K562 (cell line): ENCODE measurements at regions not wholly inside any gene's neighbourhood (a gene's known extent, or its start where the extent isn't known, plus 50 kb on each side); places are given as distances from the start of the nearest gene placed in this dataset.

Source experiments
- ATAC-seq: fragments of 200-7000 bp; cut with Tn5 transposase; 3 replicates; pipeline ENCODE4 v1.9.1; 2020; ENCODE audit warnings: moderate library complexity
- BruUV-seq: library from RNA; stranded (reverse); fragments of 400-500 nt; replicated peaks from 2 replicates; lab custom pipeline; 2021; lab: Mats Ljungman, UMichigan
- CTCF ChIA-PET: fragments of 300-600 bp; formaldehyde crosslinking; extraction: SDS; loops from one replicate; lab custom pipeline; 2021; ENCODE audit warnings: low intra/inter-chr PET ratio; lab: Yijun Ruan, JAX
- POLR2A ChIA-PET: fragments of 300-600, 350-650 bp; sonication (Branson Sonifier 250); formaldehyde crosslinking; extraction: SDS; loops from one replicate; lab custom pipeline; 2021; ENCODE audit warnings: antibody characterized with exemption, inconsistent platforms; lab: Yijun Ruan, JAX
- DNase-seq, 4 experiments: peaks; one replicate each; pipeline versions ENCODE4 v3.0.0 to v3.0.0-alpha.2; 2011 to 2018; ENCODE audit warnings: low spot score in 3 of 4, mixed read lengths in 3 of 4; ENCODE audit errors: extremely low read depth in 1 of 4
- FAIRE-seq: peaks from 2 replicates; lab custom pipeline; 2011; peaks lifted over from hg19 to GRCh38; lab: Jason Lieb, UNC
- H2AFZ ChIP-seq: 2 replicates; pipeline ENCODE4 v1.6.0; 2011; ENCODE audit warnings: low read depth, low read length, control low read depth, inconsistent platforms
- H3K27ac ChIP-seq: fragments of 200-600 bp; 3 replicates; pipeline ENCODE4 v1.8.0; 2011; ENCODE audit warnings: low read depth, mild to moderate bottlenecking, control low read depth, inconsistent platforms, low read length, moderate library complexity, mixed read lengths; ENCODE audit errors: extremely low read depth
- H3K27me3 ChIP-seq, 2 experiments: fragments of 300-600 bp in 1 of 2; 2 replicates in 1 of 2; 3 replicates in 1 of 2; pipeline versions ENCODE4 v1.6.0 to v1.8.0; 2011; ENCODE audit warnings: inconsistent platforms in 2 of 2, low read length in 2 of 2, mild to moderate bottlenecking in 1 of 2, mixed read lengths in 1 of 2, moderate library complexity in 1 of 2; ENCODE audit not compliant: control insufficient read depth in 2 of 2, insufficient read depth in 2 of 2
- H3K36me3 ChIP-seq: fragments of 300-600 bp; 3 replicates; pipeline ENCODE4 v1.8.0; 2011; ENCODE audit warnings: mild to moderate bottlenecking, low read length, inconsistent platforms; ENCODE audit not compliant: control insufficient read depth, insufficient read depth
- H3K4me1 ChIP-seq, 2 experiments: fragments of 200-600 bp in 1 of 2; replicated peaks in 1 of 2; 2 replicates in 1 of 2; 3 replicates in 1 of 2; pipeline versions ENCODE4 v1.5.1 to v1.8.0; 2011; ENCODE audit warnings: inconsistent platforms in 2 of 2, low read length in 2 of 2, mild to moderate bottlenecking in 1 of 2, mixed read lengths in 1 of 2, moderate library complexity in 1 of 2; ENCODE audit not compliant: control insufficient read depth in 2 of 2, insufficient read depth in 2 of 2
- H3K4me2 ChIP-seq: 2 replicates; pipeline ENCODE4 v1.6.1; 2011; ENCODE audit warnings: low read length, control low read depth, inconsistent platforms, mixed read lengths; ENCODE audit not compliant: insufficient read depth
- H3K4me3 ChIP-seq: fragments of 200-600 bp; sonication (generic), shearing (Covaris generic); 2 replicates; pipeline ENCODE4 v1.5.1; 2016; ENCODE audit warnings: control low read depth, inconsistent platforms
- H3K79me2 ChIP-seq: fragments of 200-600 bp; 3 replicates; pipeline ENCODE4 v1.8.0; 2011; ENCODE audit warnings: low read length, inconsistent platforms; ENCODE audit not compliant: control insufficient read depth, insufficient read depth
- H3K9ac ChIP-seq, 2 experiments: 2 replicates each; pipeline versions ENCODE4 v1.6.0 to v1.6.1; 2011; ENCODE audit warnings: low read depth in 2 of 2, low read length in 2 of 2, control low read depth in 1 of 2, inconsistent platforms in 1 of 2, mild to moderate bottlenecking in 1 of 2, mixed read lengths in 1 of 2; ENCODE audit not compliant: insufficient read depth in 1 of 2
- H3K9me1 ChIP-seq: one replicate; pipeline ENCODE4 v1.6.0; 2011; ENCODE audit warnings: inconsistent platforms, mild to moderate bottlenecking, low read length, moderate library complexity; ENCODE audit not compliant: control insufficient read depth, insufficient read depth
- H3K9me3 ChIP-seq: replicated peaks from 2 replicates; pipeline ENCODE4 v1.5.1; 2011; ENCODE audit warnings: low read depth, low read length, inconsistent platforms; ENCODE audit not compliant: control insufficient read depth, insufficient read depth
- H4K20me1 ChIP-seq: replicated peaks from 2 replicates; pipeline ENCODE4 v1.6.1; 2011; ENCODE audit warnings: low read length, inconsistent platforms, mixed read lengths; ENCODE audit not compliant: control insufficient read depth, insufficient read depth
- BRF1 ChIP-seq: IDR thresholded peaks from 3 replicates; pipeline ENCODE4 v1.6.1; 2011; ENCODE audit warnings: borderline replicate concordance, mild to moderate bottlenecking; ENCODE audit not compliant: insufficient read length; ENCODE audit errors: extremely low read depth
- CHD1 ChIP-seq: fragments of 200-600 bp; sonication (generic); IDR thresholded peaks from one replicate; pipeline ENCODE4 v1.6.1; 2012; ENCODE audit warnings: mild to moderate bottlenecking, moderate library complexity, low read length, inconsistent platforms
- ELF1 ChIP-seq: fragments of 200-800 bp; sonication (Bioruptor generic); IDR thresholded peaks from 2 replicates; pipeline ENCODE4 v1.6.1; 2016; ENCODE audit warnings: missing genetic modification characterization, missing compliant biosample characterization
- FOXA1 ChIP-seq: fragments of 450-650 bp; IDR thresholded peaks from 2 replicates; pipeline ENCODE4 v1.6.1; 2016; ENCODE audit warnings: mild to moderate bottlenecking, borderline replicate concordance
- HNRNPL ChIP-seq: fragments of 200-400 bp; formaldehyde crosslinking; IDR thresholded peaks from 2 replicates; pipeline ENCODE4 v1.6.1; 2017; ENCODE audit warnings: low read depth, mild to moderate bottlenecking, low read length
- NCOA2 ChIP-seq, 2 experiments: fragments of 450-650 bp; IDR thresholded peaks; 2 replicates each; pipeline ENCODE4 v1.6.1; 2018; ENCODE audit warnings: mild to moderate bottlenecking in 2 of 2, moderate library complexity in 1 of 2; ENCODE audit not compliant: partially characterized antibody in 2 of 2
- NFATC3 ChIP-seq: fragments of 450-650 bp; IDR thresholded peaks from 2 replicates; pipeline ENCODE4 v1.6.1; 2017; ENCODE audit warnings: mild to moderate bottlenecking
- POLR2H ChIP-seq: IDR thresholded peaks from 2 replicates; pipeline ENCODE4 v1.6.1; 2016; ENCODE audit warnings: missing genetic modification characterization, low read depth, mild to moderate bottlenecking, control low read depth, missing compliant biosample characterization, moderate library complexity
- SMARCC2 ChIP-seq: fragments of 450-650 bp; IDR thresholded peaks from 2 replicates; pipeline ENCODE4 v1.6.1; 2017; ENCODE audit warnings: antibody characterized with exemption, moderate library complexity, mild to moderate bottlenecking, low read depth
- TBL1XR1 ChIP-seq, 2 experiments: IDR thresholded peaks; 2 replicates each; pipeline ENCODE4 v1.6.1; 2012; ENCODE audit warnings: improper control_type of control experiment in 2 of 2, low read length in 2 of 2, mild to moderate bottlenecking in 1 of 2
- THRAP3 ChIP-seq: fragments of 450-650 bp; IDR thresholded peaks from 2 replicates; pipeline ENCODE4 v1.6.1; 2016; ENCODE audit warnings: mild to moderate bottlenecking, inconsistent platforms, borderline replicate concordance
- ZNF239 ChIP-seq: fragments of 250-450 bp; sonication (Bioruptor Pico); IDR thresholded peaks from 2 replicates; pipeline ENCODE4 v1.4.0; 2020; ENCODE audit warnings: mild to moderate bottlenecking
- WGBS: fragments of 100-300 bp; shearing (Covaris generic); methylation state at CpG from one replicate; pipeline ENCODE4 v1.1.6; 2016; ENCODE audit warnings: low coverage, mixed read lengths; ENCODE audit not compliant: insufficient coverage; ENCODE audit errors: missing lambda C conversion rate; 5-methylcytosine and 5-hydroxymethylcytosine counted together
- in situ Hi-C: fragments of 300-500 bp; cut with MboI; formaldehyde crosslinking; loops from 4 replicates; pipeline ENCODE4 v1.15.0; 2018; ENCODE audit warnings: inconsistent platforms, mixed read lengths
- intact Hi-C: fragments of 100-400 bp; cut with micrococcal nuclease; formaldehyde crosslinking; loops from 2 replicates; pipeline ENCODE4 v1.14.2; 2022
- TF ChIP-seq, protein P1 (sequence below): sonication (generic); formaldehyde crosslinking; IDR thresholded peaks from 2 replicates; pipeline ENCODE4 v1.8.1; 2023; ENCODE audit warnings: mild to moderate bottlenecking, missing genetic modification reagents, moderate library complexity

DNA sequence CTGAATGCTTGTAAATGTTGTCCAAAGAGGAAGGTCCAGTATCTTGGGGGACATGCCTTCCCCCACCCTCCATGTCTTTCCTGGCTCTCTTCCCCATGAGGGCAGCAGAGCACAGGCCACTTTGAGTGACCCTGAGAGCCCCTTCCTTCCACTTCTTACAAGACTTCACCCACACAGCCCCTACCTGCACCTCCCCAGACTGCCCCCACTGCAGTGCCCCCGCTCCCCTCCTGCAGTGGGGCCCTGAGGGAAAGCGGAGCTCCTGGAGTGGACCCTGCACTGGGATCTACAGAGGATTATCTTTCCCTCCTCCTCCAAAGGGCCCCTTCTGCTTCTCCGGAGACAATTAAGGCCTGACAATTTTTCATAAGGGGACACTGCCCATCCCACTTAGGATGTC is 326.8 kb downstream of the TCERG1L start:
- H4K20me1 ChIP-seq = no peaks in the 10 kb centered on the region
- ChIA-PET CTCF (no interaction called here), POLR2A (no interaction called here)
- no peak overlapping the region for H2AFZ ChIP-seq
- H3K4me1 ChIP-seq = no peaks in the 10 kb centered on the region
- no peak overlapping the region for H3K27ac ChIP-seq
- FAIRE-seq = no peak
- H3K4me2 ChIP-seq = no peak overlapping the region
- H3K36me3 ChIP-seq = no peaks in the 10 kb centered on the region
- H3K4me3 ChIP-seq = no peak overlapping the region
- WGBS = 0% methylated on average over 1 of the region's 3 CpGs
- TF ChIP-seq SMARCC2 (no peak), ELF1 (tag) (no peak), TBL1XR1 (IDR thresholded peaks at IDR 0.05; ENCODE audit: low read length in 2 of 2) (no peak), THRAP3 (no peak), HNRNPL (no peak), NCOA2 (IDR thresholded peaks at IDR 0.05; ENCODE audit: partially characterized antibody in 2 of 2) (no peak), CHD1 (no peak), POLR2H (tag) (no peak), BRF1 (no peak), FOXA1 (no peak), NFATC3 (no peak), ZNF239 (CRISPR knock-in tag) (no peak)
- TF ChIP-seq, protein P1, sequence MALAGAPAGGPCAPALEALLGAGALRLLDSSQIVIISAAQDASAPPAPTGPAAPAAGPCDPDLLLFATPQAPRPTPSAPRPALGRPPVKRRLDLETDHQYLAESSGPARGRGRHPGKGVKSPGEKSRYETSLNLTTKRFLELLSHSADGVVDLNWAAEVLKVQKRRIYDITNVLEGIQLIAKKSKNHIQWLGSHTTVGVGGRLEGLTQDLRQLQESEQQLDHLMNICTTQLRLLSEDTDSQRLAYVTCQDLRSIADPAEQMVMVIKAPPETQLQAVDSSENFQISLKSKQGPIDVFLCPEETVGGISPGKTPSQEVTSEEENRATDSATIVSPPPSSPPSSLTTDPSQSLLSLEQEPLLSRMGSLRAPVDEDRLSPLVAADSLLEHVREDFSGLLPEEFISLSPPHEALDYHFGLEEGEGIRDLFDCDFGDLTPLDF (CRISPR knock-in tag) = no peak
- H3K27me3 ChIP-seq = no peaks in the 10 kb centered on the region; a peak in 1 of 5 replicates
- H3K9me3 ChIP-seq = no peaks in the 10 kb centered on the region
- intact Hi-C loops = no loop called here
- H3K9me1 ChIP-seq = no peaks in the 10 kb centered on the region
- no peaks in the 10 kb centered on the region for H3K79me2 ChIP-seq
- in situ Hi-C loops = no loop called here
- no peak overlapping the region for H3K9ac ChIP-seq
- DNase-seq = no peak
- BruUV-seq = no TSS peak
- no peak for ATAC-seq
